ENCODE measurements at regions not wholly inside any gene's neighbourhood (a gene's known extent, or its start where the extent isn't known, plus 50 kb on each side); places are given as distances from the start of the nearest gene placed in this dataset.
"Not testable (repeated sequence)": the region's sequence is repeated elsewhere in the genome, so short reads cannot be mapped to it uniquely, and the experiment has no call there.

DNA sequence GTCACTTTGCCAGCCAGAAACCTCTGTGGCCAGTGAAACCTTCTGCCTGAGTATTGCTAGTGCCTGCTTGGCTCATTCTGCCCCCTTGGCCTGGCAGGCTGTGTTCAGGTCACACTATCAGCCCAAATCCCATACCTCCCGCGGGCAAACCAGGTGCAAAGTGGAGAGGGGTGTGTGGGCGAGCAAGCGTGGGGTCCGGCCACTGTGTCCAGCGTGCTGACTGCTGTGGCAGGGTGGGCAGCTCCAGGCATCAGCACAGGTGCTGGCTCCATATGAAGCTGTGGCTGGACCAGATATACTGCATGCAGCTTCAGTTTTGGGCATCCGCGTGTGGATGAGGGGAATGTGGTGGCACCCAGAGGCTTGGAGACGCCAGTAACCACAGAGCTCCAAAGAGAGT, 576.5 kb upstream of the EDIL3 start:
- in situ Hi-C loops (cut with MboI; ENCODE audit: low sequenced_read_pairs, unreplicated experiment), result no loop called here
- DNase-seq (ENCODE audit: low spot score), result no peak
- no peak for TF ChIP-seq CTCF (IDR thresholded peaks at IDR 0.05; ENCODE audit: borderline replicate concordance, control extremely low read depth, extremely low read depth, insufficient read depth, missing control alignments)

DNA sequence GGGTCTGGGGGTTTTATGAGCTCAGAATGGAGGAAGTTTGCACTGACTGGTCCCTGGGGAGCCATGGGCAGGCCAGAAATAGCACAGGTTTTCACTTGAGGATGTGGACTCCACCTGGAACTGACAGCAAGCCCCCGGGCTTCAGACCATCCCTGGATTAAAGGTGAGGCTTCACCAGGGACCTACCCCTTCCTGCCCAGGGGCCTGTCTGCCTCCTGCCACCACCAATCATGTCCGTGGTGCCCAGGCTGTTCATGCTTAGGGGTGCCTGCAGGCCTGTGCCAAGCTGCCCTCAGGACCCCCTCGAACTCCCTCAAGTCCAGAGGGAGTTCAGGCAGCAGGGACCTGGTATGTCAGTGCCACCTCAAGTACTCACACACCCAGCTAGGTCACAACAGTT, 577.2 kb upstream of the EDIL3 start:
- in situ Hi-C loops (cut with MboI; ENCODE audit: low sequenced_read_pairs, unreplicated experiment), result no loop called here
- TF ChIP-seq CTCF (IDR thresholded peaks at IDR 0.05; ENCODE audit: borderline replicate concordance, control extremely low read depth, extremely low read depth, insufficient read depth, missing control alignments), result no peak
- DNase-seq (ENCODE audit: low spot score), result no peak

GRCh38 chr5:84983093-84983492, 598.4 kb upstream of the EDIL3 start:
- no peak for TF ChIP-seq CTCF (IDR thresholded peaks at IDR 0.05; ENCODE audit: borderline replicate concordance, control extremely low read depth, extremely low read depth, insufficient read depth, missing control alignments)
- DNase-seq (ENCODE audit: low spot score), result no peak
- in situ Hi-C loops (cut with MboI; ENCODE audit: low sequenced_read_pairs, unreplicated experiment), result no loop called here

- in situ Hi-C loops (cut with MboI; ENCODE audit: low sequenced_read_pairs, unreplicated experiment), result no loop called here
- TF ChIP-seq CTCF (IDR thresholded peaks at IDR 0.05; ENCODE audit: borderline replicate concordance, control extremely low read depth, extremely low read depth, insufficient read depth, missing control alignments), result no peak
- DNase-seq (ENCODE audit: low spot score), result no peak
Measured at GRCh38 chr5:84985148-84985547, 600.5 kb upstream of the EDIL3 start.

GRCh38 chr5:84986688-84987087, 602.0 kb upstream of the EDIL3 start:
- no peak for DNase-seq (ENCODE audit: low spot score)
- in situ Hi-C loops (cut with MboI; ENCODE audit: low sequenced_read_pairs, unreplicated experiment), result no loop called here
- TF ChIP-seq CTCF (IDR thresholded peaks at IDR 0.05; ENCODE audit: borderline replicate concordance, control extremely low read depth, extremely low read depth, insufficient read depth, missing control alignments), result no peak

DNA sequence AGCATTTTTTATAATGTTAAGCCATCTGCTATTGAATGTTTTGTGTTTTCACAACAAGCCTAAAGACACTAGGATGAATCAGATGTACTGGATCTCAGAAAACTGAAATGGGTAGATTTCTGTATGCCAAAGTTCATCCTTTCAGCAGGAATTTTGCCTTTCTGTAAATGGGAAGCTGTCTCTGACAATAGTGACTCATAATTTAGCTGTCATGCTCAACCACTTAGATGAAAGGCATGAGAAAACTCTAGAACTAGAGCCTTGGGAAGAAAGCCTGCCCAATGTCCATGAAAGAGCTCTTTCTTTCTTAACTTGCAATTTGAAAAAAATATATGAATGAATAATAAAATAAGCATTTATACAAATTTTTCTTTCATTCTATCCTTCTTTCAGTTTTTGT, 616.0 kb upstream of the EDIL3 start:
- no peak for TF ChIP-seq CTCF (IDR thresholded peaks at IDR 0.05; ENCODE audit: borderline replicate concordance, control extremely low read depth, extremely low read depth, insufficient read depth, missing control alignments)
- DNase-seq (ENCODE audit: low spot score), result no peak
- in situ Hi-C loops (cut with MboI; ENCODE audit: low sequenced_read_pairs, unreplicated experiment), result no loop called here

DNA sequence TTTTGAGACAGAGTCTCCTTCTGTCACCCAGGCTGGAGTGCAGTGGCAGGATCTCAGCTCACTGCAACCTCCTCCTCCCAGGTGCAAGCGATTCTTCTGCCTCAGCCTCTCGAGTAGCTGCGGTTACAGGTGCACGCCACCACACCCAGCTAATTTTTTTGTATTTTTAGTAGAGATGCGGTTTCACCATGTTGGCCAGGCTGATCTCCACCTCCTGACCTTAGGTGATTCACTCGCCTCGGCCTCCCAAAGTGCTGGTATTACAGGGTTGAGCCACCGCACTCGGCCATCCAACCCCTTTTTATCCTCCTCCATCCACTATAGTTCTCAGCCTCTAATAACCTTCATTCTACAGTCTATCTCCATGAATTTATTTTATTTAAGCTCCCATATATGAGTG, 617.3 kb upstream of the EDIL3 start:
- DNase-seq (ENCODE audit: low spot score); in situ Hi-C loops (cut with MboI; ENCODE audit: low sequenced_read_pairs, unreplicated experiment): not testable (repeated sequence)
